Panc1 (cell line): ENCODE measurements at regions not wholly inside any gene's neighbourhood (a gene's known extent, or its start where the extent isn't known, plus 50 kb on each side); places are given as distances from the start of the nearest gene placed in this dataset.

Experiments used
- CTCF ChIP-seq: fragments of 450-650 bp; IDR thresholded peaks from 2 replicates; pipeline ENCODE4 v1.5.1; 2017; ENCODE audit warnings: mild to moderate bottlenecking
- POLR2AphosphoS5 ChIP-seq: IDR thresholded peaks from 2 replicates; pipeline ENCODE4 v1.6.1; 2012; ENCODE audit warnings: mild to moderate bottlenecking, low read depth, low read length, moderate library complexity
- REST ChIP-seq, 2 experiments: IDR thresholded peaks; 2 replicates each; pipeline ENCODE4 v1.6.1; 2011 to 2012; ENCODE audit warnings: low read depth in 2 of 2, control low read depth in 1 of 2, low read length in 1 of 2, mild to moderate bottlenecking in 1 of 2, moderate library complexity in 1 of 2; ENCODE audit not compliant: insufficient read depth in 1 of 2
- TCF7L2 ChIP-seq: IDR thresholded peaks from 2 replicates; pipeline ENCODE4 v1.6.1; 2011; ENCODE audit warnings: mild to moderate bottlenecking, low read depth, low read length, inconsistent platforms

GRCh38 chr10:117668327-117669008 is 125.9 kb downstream of the EMX2 start:
- TF ChIP-seq CTCF (no peak), TCF7L2 (no peak), REST (IDR thresholded peaks at IDR 0.05; ENCODE audit: insufficient read depth in 1 of 2, low read depth in 2 of 2, low read length in 1 of 2) (no peak), POLR2AphosphoS5 (no peak)
